ENCODE measurements at regions not wholly inside any gene's neighbourhood (a gene's known extent, or its start where the extent isn't known, plus 50 kb on each side); places are given as distances from the start of the nearest gene placed in this dataset.
"Not testable (repeated sequence)": the region's sequence is repeated elsewhere in the genome, so short reads cannot be mapped to it uniquely, and the experiment has no call there.

DNA sequence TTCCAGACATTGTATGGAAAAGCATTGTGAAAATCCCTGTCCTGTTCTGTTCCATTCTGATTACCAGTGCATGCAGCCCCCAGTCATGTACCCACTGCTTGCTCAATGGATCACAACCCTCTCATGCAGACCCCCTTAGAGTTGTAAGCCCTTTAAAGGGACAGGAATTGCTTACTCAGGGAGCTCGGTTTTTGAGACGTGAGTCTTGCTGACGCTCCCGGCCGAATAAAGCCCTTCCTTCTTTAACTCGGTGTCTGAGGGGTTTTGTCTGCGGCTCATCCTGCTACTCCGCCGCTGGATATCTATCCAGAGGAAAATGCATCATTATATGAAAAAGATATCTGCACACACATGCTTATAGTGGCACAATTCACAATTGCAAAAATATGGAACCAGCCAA lies 1425.6 kb downstream of the STIM2 start:
- DNase-seq (ENCODE audit: low read depth), result not testable (repeated sequence)

DNA sequence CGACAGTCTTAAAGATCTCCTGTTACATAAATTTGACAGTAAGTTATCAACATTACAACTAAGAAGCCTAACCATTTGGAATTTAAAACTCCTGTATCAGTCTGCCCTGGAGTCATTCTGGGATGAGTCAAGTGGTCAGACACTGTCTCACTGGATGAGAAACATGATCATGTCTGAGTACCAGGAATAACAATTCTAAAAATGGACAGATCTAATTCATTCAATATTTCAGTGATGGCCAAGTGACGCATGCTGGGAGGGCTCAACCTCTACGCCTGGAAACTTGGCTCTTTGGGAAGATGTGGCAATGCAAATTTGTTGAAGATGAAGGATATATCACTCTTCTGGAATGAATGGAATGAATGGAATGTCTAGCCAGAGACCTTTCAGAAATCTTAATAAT lies 1427.2 kb downstream of the STIM2 start:
- peak; percentile 94 for DNase-seq (ENCODE audit: low read depth)

- DNase-seq (ENCODE audit: low read depth), result no peak
Observed at GRCh38 chr4:28296239-28296638, 1435.6 kb downstream of the STIM2 start.

DNA sequence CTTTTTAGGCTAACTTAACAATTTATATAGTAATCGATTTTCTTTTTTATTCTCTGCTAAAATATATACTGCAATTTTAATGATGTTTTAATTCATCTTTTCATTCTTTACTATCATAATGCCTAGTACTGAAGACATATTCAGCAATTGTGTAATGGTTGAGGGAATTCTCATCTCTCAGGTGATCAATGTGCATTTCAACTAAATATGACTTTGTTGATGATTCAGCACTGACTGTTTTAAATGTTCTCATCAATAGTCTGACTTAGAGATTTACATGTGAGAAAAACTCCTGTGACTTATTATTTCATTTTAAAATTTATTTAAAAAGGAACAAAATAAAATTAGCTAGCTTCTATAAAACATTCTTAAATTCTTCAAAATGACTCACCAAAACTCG lies 1450.3 kb downstream of the STIM2 start:
- DNase-seq (ENCODE audit: low read depth), result no peak

GRCh38 chr4:28312497-28312896 lies 1451.9 kb downstream of the STIM2 start:
- not testable (repeated sequence) for DNase-seq (ENCODE audit: low read depth)

DNA sequence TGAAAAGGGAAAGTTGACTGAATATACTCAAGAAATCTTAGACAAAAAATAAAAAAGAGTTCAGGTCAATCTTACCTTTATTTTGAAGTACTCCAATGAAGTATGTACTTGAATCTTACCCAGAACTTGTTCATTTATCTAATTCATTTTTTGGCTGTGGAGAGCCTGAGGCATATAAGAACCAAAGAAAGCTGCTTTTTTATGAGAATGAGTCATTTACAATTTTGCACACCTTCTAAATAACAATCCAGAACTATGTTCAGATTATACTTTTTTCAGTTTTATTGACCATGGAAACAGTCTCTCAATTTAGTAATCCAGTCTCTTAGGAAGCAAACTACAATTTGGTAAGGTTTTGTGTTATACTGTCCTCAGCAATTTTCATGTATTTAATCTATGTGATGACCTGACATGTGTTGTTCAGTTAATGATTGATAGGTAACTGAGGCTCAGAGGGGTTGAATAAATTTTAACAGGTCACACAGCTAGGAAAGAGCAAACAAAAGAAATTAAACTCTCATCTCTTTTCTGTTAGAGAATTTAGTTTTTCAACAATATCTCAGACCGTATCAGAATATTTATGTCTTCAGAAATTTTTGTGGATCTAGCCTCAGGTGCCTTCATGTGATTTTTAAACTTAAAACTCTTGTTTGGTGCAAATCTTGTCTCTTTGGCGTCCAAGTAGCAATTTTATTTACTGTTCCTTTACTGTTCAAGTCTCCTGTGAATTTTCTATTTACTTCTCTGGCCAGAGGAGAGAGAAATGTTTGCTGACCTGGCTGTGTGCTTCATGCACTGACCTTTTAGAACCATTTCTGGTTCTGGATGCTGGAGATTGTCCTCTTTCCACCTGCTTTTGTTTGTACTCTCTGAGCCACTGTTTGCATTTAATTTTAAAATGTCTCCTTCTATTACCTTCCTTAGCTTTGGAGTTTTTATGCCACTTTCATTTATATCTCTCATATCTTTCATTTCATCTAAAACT lies 1453.4 kb downstream of the STIM2 start:
- DNase-seq (ENCODE audit: low read depth), result peak; percentile 20

- DNase-seq (ENCODE audit: low read depth), result no peak
Observed at GRCh38 chr4:28317221-28317620, 1456.6 kb downstream of the STIM2 start.

GRCh38 chr4:28334249-28334648 lies 1473.6 kb downstream of the STIM2 start:
- no peak for DNase-seq (ENCODE audit: low read depth)

DNA sequence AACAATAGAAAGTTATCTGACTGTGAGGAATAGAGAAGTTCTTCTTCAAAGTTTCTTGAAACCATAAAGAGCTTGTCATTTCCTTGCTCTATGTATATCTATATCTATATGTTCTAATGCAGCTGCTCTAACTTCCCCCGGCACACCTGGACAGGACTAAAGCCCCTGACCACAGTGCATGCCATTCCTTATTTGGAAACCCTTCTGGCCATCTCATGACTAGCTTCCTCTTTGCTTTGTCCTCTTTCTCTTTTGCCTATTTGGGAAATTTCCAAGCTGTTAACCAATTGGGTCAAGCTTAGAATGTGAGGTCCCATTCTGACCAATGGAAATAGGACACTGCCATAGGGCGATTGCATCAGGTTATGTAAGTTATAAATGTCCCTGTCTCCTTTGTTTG lies 1481.1 kb downstream of the STIM2 start:
- DNase-seq (ENCODE audit: low read depth), result no peak

DNA sequence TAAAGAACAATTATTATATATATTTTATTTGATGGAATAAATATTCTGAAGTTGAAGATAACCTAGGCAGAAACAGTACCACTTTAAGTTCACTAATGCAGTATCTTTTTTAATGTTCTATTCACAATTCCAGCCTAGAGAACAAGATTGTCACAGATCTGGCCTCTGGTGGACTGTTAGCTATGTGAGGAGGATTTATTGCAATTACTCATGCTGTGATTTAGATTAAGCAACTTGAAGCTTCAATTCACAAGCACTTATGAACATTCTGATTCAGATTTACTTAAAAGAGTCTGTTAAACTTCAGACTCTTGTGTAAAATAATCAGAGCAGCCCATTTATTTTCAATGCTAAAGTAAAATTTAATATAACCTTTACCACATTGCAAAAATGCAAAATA lies 1489.8 kb downstream of the STIM2 start:
- DNase-seq (ENCODE audit: low read depth), result peak; percentile 8

GRCh38 chr4:28351102-28351501 lies 1490.5 kb downstream of the STIM2 start:
- no peak for DNase-seq (ENCODE audit: low read depth)

GRCh38 chr4:28351826-28352225 lies 1491.2 kb downstream of the STIM2 start:
- no peak for DNase-seq (ENCODE audit: low read depth)

GRCh38 chr4:28354880-28355656 lies 1494.4 kb downstream of the STIM2 start:
- no peak for DNase-seq (ENCODE audit: low read depth)

DNA sequence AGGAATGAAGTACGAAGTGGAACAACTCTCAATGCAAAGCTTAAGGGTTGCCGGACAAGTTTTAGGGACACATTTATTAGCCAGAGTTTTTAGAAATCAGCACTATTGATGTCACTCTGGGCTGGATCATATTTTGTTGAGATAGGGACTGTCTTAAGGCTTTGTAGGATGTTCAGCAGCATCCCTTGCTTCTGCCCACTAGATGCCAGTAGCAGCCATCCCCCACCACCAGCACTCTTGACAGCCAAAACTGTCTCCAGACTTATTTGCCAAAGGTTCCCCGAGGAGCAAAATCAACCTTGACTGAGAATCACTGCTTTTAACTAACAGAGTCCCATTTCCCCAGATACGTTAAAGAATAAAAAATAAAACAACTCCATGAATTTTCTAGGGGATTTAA lies 1497.3 kb downstream of the STIM2 start:
- DNase-seq (ENCODE audit: low read depth), result peak; percentile 19

GRCh38 chr4:28358606-28359005 lies 1498.0 kb downstream of the STIM2 start:
- DNase-seq (ENCODE audit: low read depth), result no peak

- DNase-seq (ENCODE audit: low read depth), result no peak
Observed at GRCh38 chr4:28360681-28361080, 1500.0 kb downstream of the STIM2 start.

DNA sequence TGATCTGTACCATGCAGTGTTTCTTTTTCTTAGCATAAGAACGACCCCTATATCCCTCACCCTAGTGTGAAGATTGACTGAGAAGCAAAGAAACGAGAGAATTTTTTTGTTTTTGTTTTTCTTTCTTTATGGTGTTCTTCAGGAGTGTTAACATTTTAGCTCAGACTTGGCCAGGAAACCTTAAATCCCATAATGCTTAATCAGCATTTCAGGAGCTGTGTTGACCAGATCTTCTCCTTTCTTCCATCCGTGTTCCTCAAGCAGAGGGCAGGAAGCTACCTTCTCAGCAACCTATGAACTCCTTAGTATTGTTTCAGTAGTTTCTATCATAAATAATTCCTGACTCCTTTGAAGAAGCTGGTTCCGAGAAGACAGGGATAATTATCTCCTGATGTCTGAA lies 1501.5 kb downstream of the STIM2 start:
- no peak for DNase-seq (ENCODE audit: low read depth)

- DNase-seq (ENCODE audit: low read depth), result peak; percentile 5
Observed at GRCh38 chr4:28369499-28369898, 1508.9 kb downstream of the STIM2 start.

- no peak for DNase-seq (ENCODE audit: low read depth)
Observed at GRCh38 chr4:28373191-28373590, 1512.5 kb downstream of the STIM2 start.

DNA sequence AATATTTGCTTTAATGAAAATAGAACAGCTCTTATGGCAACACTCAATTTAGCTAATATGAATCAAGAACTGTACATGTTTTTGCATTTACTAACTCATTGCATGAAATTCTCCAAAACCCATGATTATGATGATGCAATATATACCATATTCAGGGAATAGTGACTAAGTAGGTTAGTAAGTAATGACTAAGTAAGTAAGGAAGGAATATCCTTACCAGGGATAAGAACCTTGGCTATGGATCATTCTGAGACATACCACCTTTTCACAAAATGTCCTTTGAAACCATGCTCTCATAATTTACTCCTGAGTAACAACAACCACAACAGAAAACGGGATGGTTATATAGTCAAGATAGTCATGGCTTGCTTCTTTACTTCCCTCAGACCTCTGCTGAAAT lies 1513.0 kb downstream of the STIM2 start:
- DNase-seq (ENCODE audit: low read depth), result peak; percentile 15

DNA sequence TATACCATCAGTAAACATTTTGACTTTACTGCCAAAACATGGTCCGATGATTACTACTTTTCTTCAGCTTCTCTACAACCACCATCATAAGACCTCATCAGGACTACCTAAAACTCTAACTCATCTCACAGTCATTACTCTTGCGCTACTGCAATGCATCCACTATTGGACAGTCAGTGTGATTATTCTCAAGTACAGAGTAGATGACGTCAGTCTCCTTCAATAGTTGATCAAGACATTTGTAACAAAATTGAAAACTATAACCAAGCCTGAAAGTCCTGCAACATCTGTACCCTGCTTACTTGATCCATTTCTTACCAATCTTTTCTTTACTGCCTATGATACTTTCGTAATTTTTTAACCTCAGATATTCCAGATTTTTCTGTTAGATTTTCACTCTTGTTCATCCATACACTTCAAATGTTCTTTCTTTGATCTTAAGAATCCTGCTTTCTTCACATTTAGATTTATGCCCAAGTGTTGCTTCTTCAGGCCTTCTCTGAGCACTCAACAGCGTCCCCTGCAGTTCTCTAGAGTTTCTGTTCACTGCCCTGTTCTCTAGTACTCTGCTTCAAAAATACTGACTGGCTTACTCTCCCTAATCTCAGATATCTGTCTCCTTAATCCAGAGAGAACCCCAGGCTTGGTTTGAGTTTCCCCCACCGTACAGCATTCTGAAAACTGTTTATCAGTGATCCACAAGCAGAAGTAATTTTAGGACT lies 1517.6 kb downstream of the STIM2 start:
- no peak for DNase-seq (ENCODE audit: low read depth)

GRCh38 chr4:28385801-28386200 lies 1525.2 kb downstream of the STIM2 start:
- no peak for DNase-seq (ENCODE audit: low read depth)
